Panc1 (cell line): ENCODE measurements at regions not wholly inside any gene's neighbourhood (a gene's known extent, or its start where the extent isn't known, plus 50 kb on each side); places are given as distances from the start of the nearest gene placed in this dataset.

ENCODE experiments used
- ATAC-seq: fragments of 200-7000 bp; cut with Tn5 transposase; 2 replicates; pipeline ENCODE4 v1.9.1; 2020; ENCODE audit warnings: mild to moderate bottlenecking, moderate library complexity
- BruUV-seq: library from RNA; stranded (reverse); fragments of 400-500 nt; replicated peaks from 2 replicates; lab custom pipeline; 2021; lab: Mats Ljungman, UMichigan
- CTCF ChIA-PET: fragments of 300-600 bp; sonication (Branson Sonifier 250); formaldehyde crosslinking; loops from one replicate; lab custom pipeline; 2022; ENCODE audit warnings: antibody characterized with exemption; lab: Charles Lee
- POLR2A ChIA-PET: fragments of 300-600 bp; sonication (Branson Sonifier 250); formaldehyde crosslinking; loops from one replicate; lab custom pipeline; 2022; ENCODE audit warnings: antibody characterized with exemption; lab: Charles Lee
- DNase-seq: peaks from one replicate; pipeline ENCODE4 v3.0.0-alpha.2; 2010; ENCODE audit warnings: low read depth, low spot score
- H3K27ac ChIP-seq: 2 replicates; pipeline ENCODE4 v1.5.1; 2011; ENCODE audit warnings: mild to moderate bottlenecking, low read length, inconsistent platforms
- H3K27me3 ChIP-seq: fragments of 200-500 bp; sonication (Bioruptor generic); 2 replicates; pipeline ENCODE4 v1.6.0; 2014; ENCODE audit warnings: low read length, inconsistent platforms; ENCODE audit not compliant: control insufficient read depth, insufficient read depth
- H3K36me3 ChIP-seq: fragments of 200-500 bp; sonication (Bioruptor generic); 2 replicates; pipeline ENCODE4 v1.5.1; 2014; ENCODE audit warnings: inconsistent platforms, mild to moderate bottlenecking, low read length, moderate library complexity; ENCODE audit not compliant: control insufficient read depth, insufficient read depth
- H3K4me1 ChIP-seq: 2 replicates; pipeline ENCODE4 v1.5.1; 2011; ENCODE audit warnings: inconsistent platforms, mild to moderate bottlenecking, low read length, moderate library complexity; ENCODE audit not compliant: control insufficient read depth, insufficient read depth
- H3K4me3 ChIP-seq, 2 experiments: 2 replicates each; pipeline ENCODE4 v1.5.1; 2011 to 2012; ENCODE audit warnings: low read depth in 2 of 2, low read length in 2 of 2, mild to moderate bottlenecking in 2 of 2, inconsistent platforms in 1 of 2, moderate library complexity in 1 of 2
- H3K9me3 ChIP-seq: fragments of 200-500 bp; sonication (Bioruptor generic); 2 replicates; pipeline ENCODE4 v1.5.1; 2014; ENCODE audit warnings: low read depth, mild to moderate bottlenecking, inconsistent platforms, low read length, moderate library complexity; ENCODE audit not compliant: control insufficient read depth, insufficient read depth
- POLR2AphosphoS5 ChIP-seq: IDR thresholded peaks from 2 replicates; pipeline ENCODE4 v1.6.1; 2012; ENCODE audit warnings: mild to moderate bottlenecking, low read depth, low read length, moderate library complexity
- SIN3A ChIP-seq: IDR thresholded peaks from 2 replicates; pipeline ENCODE4 v1.6.1; 2012; ENCODE audit warnings: low read depth, mild to moderate bottlenecking, low read length, moderate library complexity, borderline replicate concordance; ENCODE audit not compliant: insufficient read depth
- TCF7L2 ChIP-seq: IDR thresholded peaks from 2 replicates; pipeline ENCODE4 v1.6.1; 2011; ENCODE audit warnings: mild to moderate bottlenecking, low read depth, low read length, inconsistent platforms
- in situ Hi-C: cut with HindIII; loops from 2 replicates; pipeline ENCODE4 v1.10.0; 2016; ENCODE audit warnings: low sequenced_read_pairs, low pct_unique_long_range_greater_than_20kb
- intact Hi-C: fragments of 100-400 bp; cut with micrococcal nuclease; formaldehyde crosslinking; loops from one replicate; pipeline ENCODE4 v1.10.0; 2022; ENCODE audit not compliant: unreplicated experiment
- TF ChIP-seq, protein P1 (sequence below), 2 experiments: IDR thresholded peaks; 2 replicates each; pipeline ENCODE4 v1.6.1; 2011 to 2012; ENCODE audit warnings: low read depth in 2 of 2, control low read depth in 1 of 2, low read length in 1 of 2, mild to moderate bottlenecking in 1 of 2, moderate library complexity in 1 of 2; ENCODE audit not compliant: insufficient read depth in 1 of 2
- TF ChIP-seq, protein P2 (sequence below): fragments of 450-650 bp; IDR thresholded peaks from 2 replicates; pipeline ENCODE4 v1.5.1; 2017; ENCODE audit warnings: mild to moderate bottlenecking

DNA sequence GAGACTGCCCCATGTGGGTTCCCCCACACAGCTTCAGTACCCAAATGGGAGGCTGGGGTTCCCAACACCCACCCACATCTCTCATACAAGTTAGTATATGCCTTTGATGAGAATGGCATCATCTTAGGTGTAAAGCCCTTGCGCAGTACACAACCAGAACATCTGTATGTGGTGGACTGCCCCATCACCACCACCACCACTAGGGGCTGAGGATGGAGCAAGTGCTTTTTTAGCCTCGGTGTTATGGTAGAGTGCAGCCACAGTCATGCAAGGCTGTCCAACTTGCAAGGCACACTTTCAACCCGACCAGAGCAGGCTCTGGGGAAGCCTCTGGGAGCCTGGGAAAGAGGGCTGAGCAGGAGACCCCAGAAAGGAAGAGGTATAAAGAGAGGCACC lies 241.2 kb downstream of the TFCP2L1 start:
- no TSS peak for BruUV-seq
- CTCF ChIA-PET: no interaction called here
- ATAC-seq: 0 out of 2 replicates have a peak, but pooled peaks have one; percentile 51
- Histone ChIP-seq H3K27ac (no peak overlapping the region), H3K4me3 (no peak overlapping the region), H3K27me3 (no peaks in the 10 kb centered on the region; the same call in 1 of the 2 replicates), H3K9me3 (no peaks in the 10 kb centered on the region), H3K4me1 (no peaks in the 10 kb centered on the region), H3K36me3 (no peaks in the 10 kb centered on the region)
- in situ Hi-C loops: no loop called here
- no peak for DNase-seq
- POLR2A ChIA-PET: no interaction called here
- TF ChIP-seq POLR2AphosphoS5: no peak
- intact Hi-C loops: no loop called here

DNA sequence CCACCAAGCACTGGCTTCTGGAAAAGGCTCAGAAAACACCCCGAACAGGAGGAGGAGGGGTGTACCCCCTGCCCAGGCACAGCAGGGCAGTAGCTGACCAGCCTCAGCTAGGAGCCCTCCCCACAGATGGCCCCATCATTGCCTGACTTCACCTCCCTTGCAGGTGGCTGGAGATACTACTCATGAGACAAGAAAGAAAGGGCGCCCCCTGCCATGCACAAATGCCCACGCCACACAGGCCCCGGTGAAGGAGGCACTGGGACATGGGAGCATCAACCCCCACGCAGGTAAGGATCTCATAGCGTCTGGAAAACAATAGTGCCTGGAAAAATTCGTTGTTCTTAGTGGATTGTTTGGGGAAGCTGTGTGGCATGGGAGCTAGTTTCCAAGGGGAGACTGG lies 240.6 kb downstream of the TFCP2L1 start:
- H3K9me3 ChIP-seq: no peaks in the 10 kb centered on the region
- intact Hi-C loops (no loop called here), in situ Hi-C loops (no loop called here)
- no peaks in the 10 kb centered on the region for H3K4me1 ChIP-seq
- no peak overlapping the region for H3K4me3 ChIP-seq
- no peaks in the 10 kb centered on the region; the same call in 1 of the 2 replicates for H3K27me3 ChIP-seq
- ChIA-PET CTCF (interaction anchor here (0.6 kb wide), 1 partner anchor 122 kb away, joined by 3 read pairs; no protein-coding TSS in a partner anchor), POLR2A (no interaction called here)
- ATAC-seq (no peak), DNase-seq (no peak)
- TF ChIP-seq POLR2AphosphoS5 (no peak), TCF7L2 (no peak), SIN3A (no peak)
- TF ChIP-seq, protein P1, sequence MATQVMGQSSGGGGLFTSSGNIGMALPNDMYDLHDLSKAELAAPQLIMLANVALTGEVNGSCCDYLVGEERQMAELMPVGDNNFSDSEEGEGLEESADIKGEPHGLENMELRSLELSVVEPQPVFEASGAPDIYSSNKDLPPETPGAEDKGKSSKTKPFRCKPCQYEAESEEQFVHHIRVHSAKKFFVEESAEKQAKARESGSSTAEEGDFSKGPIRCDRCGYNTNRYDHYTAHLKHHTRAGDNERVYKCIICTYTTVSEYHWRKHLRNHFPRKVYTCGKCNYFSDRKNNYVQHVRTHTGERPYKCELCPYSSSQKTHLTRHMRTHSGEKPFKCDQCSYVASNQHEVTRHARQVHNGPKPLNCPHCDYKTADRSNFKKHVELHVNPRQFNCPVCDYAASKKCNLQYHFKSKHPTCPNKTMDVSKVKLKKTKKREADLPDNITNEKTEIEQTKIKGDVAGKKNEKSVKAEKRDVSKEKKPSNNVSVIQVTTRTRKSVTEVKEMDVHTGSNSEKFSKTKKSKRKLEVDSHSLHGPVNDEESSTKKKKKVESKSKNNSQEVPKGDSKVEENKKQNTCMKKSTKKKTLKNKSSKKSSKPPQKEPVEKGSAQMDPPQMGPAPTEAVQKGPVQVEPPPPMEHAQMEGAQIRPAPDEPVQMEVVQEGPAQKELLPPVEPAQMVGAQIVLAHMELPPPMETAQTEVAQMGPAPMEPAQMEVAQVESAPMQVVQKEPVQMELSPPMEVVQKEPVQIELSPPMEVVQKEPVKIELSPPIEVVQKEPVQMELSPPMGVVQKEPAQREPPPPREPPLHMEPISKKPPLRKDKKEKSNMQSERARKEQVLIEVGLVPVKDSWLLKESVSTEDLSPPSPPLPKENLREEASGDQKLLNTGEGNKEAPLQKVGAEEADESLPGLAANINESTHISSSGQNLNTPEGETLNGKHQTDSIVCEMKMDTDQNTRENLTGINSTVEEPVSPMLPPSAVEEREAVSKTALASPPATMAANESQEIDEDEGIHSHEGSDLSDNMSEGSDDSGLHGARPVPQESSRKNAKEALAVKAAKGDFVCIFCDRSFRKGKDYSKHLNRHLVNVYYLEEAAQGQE (IDR thresholded peaks at IDR 0.05; ENCODE audit: insufficient read depth in 1 of 2, low read depth in 2 of 2, low read length in 1 of 2): no peak
- TF ChIP-seq, protein P2, sequence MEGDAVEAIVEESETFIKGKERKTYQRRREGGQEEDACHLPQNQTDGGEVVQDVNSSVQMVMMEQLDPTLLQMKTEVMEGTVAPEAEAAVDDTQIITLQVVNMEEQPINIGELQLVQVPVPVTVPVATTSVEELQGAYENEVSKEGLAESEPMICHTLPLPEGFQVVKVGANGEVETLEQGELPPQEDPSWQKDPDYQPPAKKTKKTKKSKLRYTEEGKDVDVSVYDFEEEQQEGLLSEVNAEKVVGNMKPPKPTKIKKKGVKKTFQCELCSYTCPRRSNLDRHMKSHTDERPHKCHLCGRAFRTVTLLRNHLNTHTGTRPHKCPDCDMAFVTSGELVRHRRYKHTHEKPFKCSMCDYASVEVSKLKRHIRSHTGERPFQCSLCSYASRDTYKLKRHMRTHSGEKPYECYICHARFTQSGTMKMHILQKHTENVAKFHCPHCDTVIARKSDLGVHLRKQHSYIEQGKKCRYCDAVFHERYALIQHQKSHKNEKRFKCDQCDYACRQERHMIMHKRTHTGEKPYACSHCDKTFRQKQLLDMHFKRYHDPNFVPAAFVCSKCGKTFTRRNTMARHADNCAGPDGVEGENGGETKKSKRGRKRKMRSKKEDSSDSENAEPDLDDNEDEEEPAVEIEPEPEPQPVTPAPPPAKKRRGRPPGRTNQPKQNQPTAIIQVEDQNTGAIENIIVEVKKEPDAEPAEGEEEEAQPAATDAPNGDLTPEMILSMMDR: no peak; the same call in 1 of the 2 replicates
- no peak overlapping the region for H3K27ac ChIP-seq
- no TSS peak for BruUV-seq
- no peaks in the 10 kb centered on the region for H3K36me3 ChIP-seq

DNA sequence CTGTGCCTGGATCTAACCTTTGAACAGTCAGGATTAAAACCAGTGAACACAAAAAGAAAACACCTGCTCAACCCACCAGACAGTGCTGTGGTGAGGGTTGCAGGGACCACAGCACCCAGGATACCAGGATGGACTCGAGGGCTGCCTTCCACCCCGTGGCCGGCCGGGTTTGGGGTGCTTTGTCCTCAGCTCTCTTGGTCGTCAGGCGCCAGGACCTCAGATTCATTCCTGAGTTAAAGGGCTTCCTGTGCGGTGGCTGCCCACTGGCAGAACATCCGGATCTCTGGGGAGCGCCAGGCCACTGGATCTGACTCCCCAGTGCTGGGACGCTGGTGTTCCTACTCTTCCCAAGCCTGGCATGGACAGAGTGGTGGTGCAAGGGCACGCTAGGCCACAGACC lies 239.8 kb downstream of the TFCP2L1 start:
- H3K27me3 ChIP-seq: no peaks in the 10 kb centered on the region; the same call in 1 of the 2 replicates
- no TSS peak for BruUV-seq
- intact Hi-C loops (no loop called here), in situ Hi-C loops (no loop called here)
- CTCF ChIA-PET: interaction anchor here (0.6 kb wide), 1 partner anchor 121 kb away, joined by 3 read pairs; no protein-coding TSS in a partner anchor
- POLR2A ChIA-PET: no interaction called here
- no peaks in the 10 kb centered on the region for H3K9me3 ChIP-seq
- no peak for TF ChIP-seq TCF7L2
- TF ChIP-seq, protein P1 (IDR thresholded peaks at IDR 0.05; ENCODE audit: insufficient read depth in 1 of 2, low read depth in 2 of 2, low read length in 1 of 2): no peak
- TF ChIP-seq POLR2AphosphoS5: no peak
- TF ChIP-seq SIN3A: no peak
- ATAC-seq (no peak), DNase-seq (no peak)
- H3K36me3 ChIP-seq: no peaks in the 10 kb centered on the region
- H3K4me1 ChIP-seq: no peaks in the 10 kb centered on the region
- no peak overlapping the region for H3K4me3 ChIP-seq
- H3K27ac ChIP-seq: no peak overlapping the region
